ENCODE measurements at regions not wholly inside any gene's neighbourhood (a gene's known extent, or its start where the extent isn't known, plus 50 kb on each side); places are given as distances from the start of the nearest gene placed in this dataset.

DNA sequence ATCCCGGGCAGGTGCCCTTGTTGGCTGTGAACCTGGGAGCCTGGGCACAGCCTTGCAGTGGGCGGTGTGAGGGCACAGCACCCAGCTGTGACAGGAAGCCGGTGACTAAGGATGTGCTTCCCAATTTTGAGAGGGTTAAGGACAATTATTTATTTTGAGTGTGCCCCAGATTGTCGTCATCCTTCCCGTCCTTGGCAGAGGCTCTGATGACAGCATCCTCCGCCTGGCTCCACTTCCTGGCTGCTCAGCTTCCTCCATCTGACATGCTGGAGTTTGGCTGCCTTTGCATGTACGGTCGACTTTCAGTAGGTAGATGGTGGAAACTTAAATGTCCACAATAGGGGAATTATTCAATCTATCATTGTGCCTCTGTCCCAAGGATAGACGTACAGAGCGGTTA lies 282.4 kb upstream of the EEF2KMT start:
- in situ Hi-C loops (cut with MboI; ENCODE audit: low pct_unique_long_range_greater_than_20kb, low sequenced_read_pairs): no loop called here
- no peak for DNase-seq

- no peak for DNase-seq
- in situ Hi-C loops (cut with MboI; ENCODE audit: low pct_unique_long_range_greater_than_20kb, low sequenced_read_pairs): no loop called here
These were observed 280.9 kb upstream of the EEF2KMT start for GRCh38 chr16:5378531-5378930.

- in situ Hi-C loops (cut with MboI; ENCODE audit: low pct_unique_long_range_greater_than_20kb, low sequenced_read_pairs): no loop called here
- no peak for DNase-seq
These were observed 279.8 kb upstream of the EEF2KMT start for GRCh38 chr16:5377280-5377898.

- no peak for DNase-seq
- in situ Hi-C loops (cut with MboI; ENCODE audit: low pct_unique_long_range_greater_than_20kb, low sequenced_read_pairs): no loop called here
These were observed 276.6 kb upstream of the EEF2KMT start for GRCh38 chr16:5374184-5374583.

DNA sequence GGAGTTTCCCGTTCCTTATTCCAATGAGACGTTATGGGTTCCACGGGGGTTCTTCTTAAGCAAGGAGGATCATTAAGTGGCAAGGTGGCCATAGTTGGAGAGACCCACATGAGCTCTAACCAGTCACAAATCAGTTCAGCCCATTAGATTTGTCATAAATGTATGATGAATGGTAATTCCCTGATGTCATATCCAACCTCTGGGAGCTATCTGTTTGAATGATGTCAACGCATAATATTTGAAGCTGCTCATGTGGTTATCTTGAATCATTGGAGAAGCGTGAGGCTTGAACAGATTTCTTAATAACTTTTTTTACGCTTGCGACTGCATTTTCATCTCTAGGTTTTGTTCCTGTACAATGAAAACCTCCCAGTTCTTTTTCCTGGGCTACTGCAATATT lies 270.4 kb upstream of the EEF2KMT start:
- in situ Hi-C loops (cut with MboI; ENCODE audit: low pct_unique_long_range_greater_than_20kb, low sequenced_read_pairs): no loop called here
- DNase-seq: no peak

DNA sequence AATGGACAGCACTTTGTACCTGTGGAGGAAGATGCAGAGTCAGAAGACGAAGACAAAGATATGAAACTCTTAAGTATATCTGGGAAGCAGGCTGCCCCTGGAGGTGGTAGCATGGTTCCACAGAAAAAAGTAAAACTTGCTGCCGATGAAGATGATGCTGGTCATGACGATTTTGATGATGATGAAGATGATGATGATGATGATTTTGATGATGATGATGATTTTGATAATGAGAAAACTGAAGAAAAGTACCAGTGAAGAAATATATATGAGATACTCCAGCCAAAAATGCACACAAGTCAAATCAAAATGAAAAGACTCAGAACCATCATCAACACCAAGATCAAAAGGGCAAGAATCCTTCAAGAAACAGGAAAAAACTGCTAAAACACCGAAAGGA lies 268.5 kb upstream of the EEF2KMT start:
- in situ Hi-C loops (cut with MboI; ENCODE audit: low pct_unique_long_range_greater_than_20kb, low sequenced_read_pairs): no loop called here
- DNase-seq: no peak

DNA sequence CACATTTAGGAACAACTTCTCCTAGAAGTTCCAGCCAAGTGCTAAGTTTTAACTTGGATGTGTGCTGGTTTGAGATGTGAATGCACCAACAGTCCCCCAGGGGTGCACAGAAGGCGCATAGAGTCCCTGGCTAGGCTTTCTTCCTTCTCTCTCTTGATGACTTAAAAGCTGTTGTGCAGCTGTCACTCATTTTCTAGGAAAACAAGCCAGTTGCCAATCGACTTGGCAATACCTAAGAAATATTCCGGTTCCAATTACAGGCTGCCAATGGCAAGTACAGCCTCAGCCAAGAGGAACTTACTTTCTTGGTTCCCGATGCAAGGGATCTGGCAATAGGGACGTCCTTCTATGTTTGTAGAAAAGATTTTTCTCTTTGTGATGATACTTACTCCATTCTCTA lies 266.6 kb upstream of the EEF2KMT start:
- DNase-seq: no peak
- in situ Hi-C loops (cut with MboI; ENCODE audit: low pct_unique_long_range_greater_than_20kb, low sequenced_read_pairs): no loop called here

DNA sequence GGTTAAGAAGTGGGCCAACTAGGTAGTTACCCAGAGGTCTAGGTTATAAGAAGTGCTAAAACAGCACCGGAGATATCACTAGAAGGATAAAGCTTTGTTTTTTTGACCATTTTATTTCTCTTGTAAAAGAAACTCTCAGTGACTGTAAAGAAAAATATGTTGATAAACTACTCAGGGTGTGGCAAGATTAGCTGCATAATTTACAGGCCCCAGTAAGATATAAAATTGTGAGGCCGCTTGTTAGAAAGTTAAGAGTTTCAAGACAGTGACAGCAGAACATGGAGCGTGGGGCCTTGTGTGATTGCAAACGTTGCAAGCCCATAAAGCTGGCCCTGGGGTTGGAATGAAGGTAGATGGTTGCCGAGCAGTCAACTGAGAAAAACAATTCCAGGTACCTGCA lies 263.7 kb upstream of the EEF2KMT start:
- DNase-seq: no peak
- in situ Hi-C loops (cut with MboI; ENCODE audit: low pct_unique_long_range_greater_than_20kb, low sequenced_read_pairs): no loop called here

DNA sequence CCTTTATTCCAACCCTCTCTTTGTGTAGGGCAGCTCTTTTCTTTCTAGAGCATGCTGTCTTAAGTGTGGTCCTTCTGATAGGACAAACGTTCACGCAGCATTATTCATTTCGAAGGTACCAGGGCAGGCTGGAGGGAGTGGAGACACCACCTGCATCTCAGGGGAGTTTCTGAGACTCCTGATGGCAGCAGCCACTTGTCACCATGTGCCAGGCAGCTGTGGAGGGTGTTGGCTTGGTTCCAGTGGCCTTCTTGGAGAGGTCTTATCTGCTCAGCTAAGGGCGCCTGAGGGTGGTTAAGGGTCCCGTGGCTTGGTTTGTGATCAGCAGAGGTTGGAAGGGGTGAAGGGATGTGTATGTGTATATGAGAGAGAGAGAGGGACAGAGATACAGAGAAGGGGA lies 257.1 kb upstream of the EEF2KMT start:
- in situ Hi-C loops (cut with MboI; ENCODE audit: low pct_unique_long_range_greater_than_20kb, low sequenced_read_pairs): no loop called here
- no peak for DNase-seq

DNA sequence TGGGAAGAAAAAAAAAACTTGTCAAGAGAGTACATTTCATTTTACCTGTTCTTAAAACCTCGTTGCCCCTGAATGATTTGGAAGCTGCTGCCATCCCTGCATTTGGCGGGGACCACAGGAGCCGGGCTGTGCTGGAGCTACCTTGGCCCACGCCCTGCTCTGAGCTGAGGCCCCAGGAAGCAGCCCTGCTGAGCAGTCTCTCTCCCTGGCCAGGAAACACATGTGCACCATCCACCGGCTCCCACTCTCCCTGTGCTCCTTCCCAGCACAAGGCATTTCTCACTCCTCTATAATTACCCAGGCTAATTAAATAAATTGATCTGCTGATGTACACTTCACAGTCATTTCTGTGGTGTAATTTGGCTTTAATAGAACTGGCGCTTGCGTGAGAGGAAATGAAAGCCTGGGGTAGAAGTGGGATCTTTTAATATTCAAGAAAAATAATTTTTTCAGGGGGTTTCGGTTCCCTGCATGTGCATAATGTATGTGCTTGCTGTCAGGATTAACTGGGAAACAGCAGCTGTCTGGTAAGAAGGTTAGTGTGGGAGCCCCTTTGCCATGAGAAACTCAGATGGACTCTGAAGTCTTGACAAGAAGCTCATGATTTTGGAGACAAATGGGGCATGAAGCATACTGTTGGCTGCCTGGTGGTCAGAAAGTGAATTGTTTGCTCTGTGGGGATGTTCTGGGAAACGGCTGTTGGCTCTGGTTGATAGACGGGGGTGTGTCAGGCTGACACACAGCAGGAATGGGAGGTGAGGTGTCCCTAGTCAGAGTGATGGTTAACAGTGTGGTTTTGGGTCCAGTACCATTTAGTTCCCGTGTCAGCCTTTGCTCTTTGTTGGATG lies 252.3 kb upstream of the EEF2KMT start:
- DNase-seq: no peak
- in situ Hi-C loops (cut with MboI; ENCODE audit: low pct_unique_long_range_greater_than_20kb, low sequenced_read_pairs): no loop called here

DNA sequence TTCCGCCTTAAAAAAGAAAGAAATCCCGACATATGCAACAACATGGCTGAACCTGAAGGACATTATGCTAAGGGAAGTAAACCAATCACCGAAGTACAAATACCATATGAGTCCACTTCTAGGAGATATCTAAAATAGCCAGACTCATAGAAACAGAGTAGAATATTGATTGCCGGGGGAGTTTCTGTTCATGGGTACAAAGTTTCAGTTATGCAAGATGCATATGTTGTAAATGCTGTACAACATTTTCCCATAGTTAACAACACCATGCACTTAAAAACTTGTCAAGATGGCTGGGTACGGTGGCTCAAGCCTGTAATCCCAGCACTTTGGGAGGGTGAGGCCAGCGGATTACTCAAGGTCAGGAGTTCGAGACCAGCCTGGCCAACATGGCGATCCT lies 251.5 kb upstream of the EEF2KMT start:
- DNase-seq: no peak
- in situ Hi-C loops (cut with MboI; ENCODE audit: low pct_unique_long_range_greater_than_20kb, low sequenced_read_pairs): no loop called here

GRCh38 chr16:5347561-5347960 lies 250.0 kb upstream of the EEF2KMT start:
- DNase-seq: no peak
- in situ Hi-C loops (cut with MboI; ENCODE audit: low pct_unique_long_range_greater_than_20kb, low sequenced_read_pairs): no loop called here

GRCh38 chr16:5336941-5337340 lies 239.3 kb upstream of the EEF2KMT start:
- in situ Hi-C loops (cut with MboI; ENCODE audit: low pct_unique_long_range_greater_than_20kb, low sequenced_read_pairs): no loop called here
- no peak for DNase-seq

GRCh38 chr16:5333991-5334390 lies 236.4 kb upstream of the EEF2KMT start:
- in situ Hi-C loops (cut with MboI; ENCODE audit: low pct_unique_long_range_greater_than_20kb, low sequenced_read_pairs): no loop called here

GRCh38 chr16:5333126-5333525 lies 235.5 kb upstream of the EEF2KMT start:
- no peak for DNase-seq
- in situ Hi-C loops (cut with MboI; ENCODE audit: low pct_unique_long_range_greater_than_20kb, low sequenced_read_pairs): no loop called here

More at GRCh38 chr16:5333991-5334390, 236.4 kb upstream of the EEF2KMT start:
- no peak for DNase-seq

GRCh38 chr16:5330058-5330457 lies 232.5 kb upstream of the EEF2KMT start:
- no peak for DNase-seq
- in situ Hi-C loops (cut with MboI; ENCODE audit: low pct_unique_long_range_greater_than_20kb, low sequenced_read_pairs): no loop called here

- DNase-seq: no peak
- in situ Hi-C loops (cut with MboI; ENCODE audit: low pct_unique_long_range_greater_than_20kb, low sequenced_read_pairs): no loop called here
These were observed 231.0 kb upstream of the EEF2KMT start for GRCh38 chr16:5328546-5328945.

DNA sequence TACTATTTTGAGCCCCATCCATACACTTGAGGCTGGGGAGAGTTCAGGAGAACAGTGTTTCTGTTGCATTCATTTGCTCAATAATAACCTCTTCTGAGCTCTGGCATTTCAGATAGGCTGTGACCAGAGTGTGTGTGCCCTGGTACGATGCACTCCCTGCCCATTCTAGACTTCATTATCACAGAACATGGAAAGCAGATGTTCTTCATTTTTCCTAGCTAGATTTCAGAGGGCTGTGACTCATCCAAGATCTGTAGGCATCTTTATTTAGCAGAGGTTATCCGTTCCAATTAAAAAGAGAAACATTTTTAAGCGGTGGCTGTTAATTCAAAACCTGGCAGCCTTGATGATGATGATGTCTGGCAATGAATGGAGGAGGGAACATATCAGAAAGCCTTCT lies 228.8 kb upstream of the EEF2KMT start:
- in situ Hi-C loops (cut with MboI; ENCODE audit: low pct_unique_long_range_greater_than_20kb, low sequenced_read_pairs): no loop called here
- DNase-seq: no peak

GRCh38 chr16:5325932-5326331 lies 228.3 kb upstream of the EEF2KMT start:
- DNase-seq: no peak
- in situ Hi-C loops (cut with MboI; ENCODE audit: low pct_unique_long_range_greater_than_20kb, low sequenced_read_pairs): no loop called here

DNA sequence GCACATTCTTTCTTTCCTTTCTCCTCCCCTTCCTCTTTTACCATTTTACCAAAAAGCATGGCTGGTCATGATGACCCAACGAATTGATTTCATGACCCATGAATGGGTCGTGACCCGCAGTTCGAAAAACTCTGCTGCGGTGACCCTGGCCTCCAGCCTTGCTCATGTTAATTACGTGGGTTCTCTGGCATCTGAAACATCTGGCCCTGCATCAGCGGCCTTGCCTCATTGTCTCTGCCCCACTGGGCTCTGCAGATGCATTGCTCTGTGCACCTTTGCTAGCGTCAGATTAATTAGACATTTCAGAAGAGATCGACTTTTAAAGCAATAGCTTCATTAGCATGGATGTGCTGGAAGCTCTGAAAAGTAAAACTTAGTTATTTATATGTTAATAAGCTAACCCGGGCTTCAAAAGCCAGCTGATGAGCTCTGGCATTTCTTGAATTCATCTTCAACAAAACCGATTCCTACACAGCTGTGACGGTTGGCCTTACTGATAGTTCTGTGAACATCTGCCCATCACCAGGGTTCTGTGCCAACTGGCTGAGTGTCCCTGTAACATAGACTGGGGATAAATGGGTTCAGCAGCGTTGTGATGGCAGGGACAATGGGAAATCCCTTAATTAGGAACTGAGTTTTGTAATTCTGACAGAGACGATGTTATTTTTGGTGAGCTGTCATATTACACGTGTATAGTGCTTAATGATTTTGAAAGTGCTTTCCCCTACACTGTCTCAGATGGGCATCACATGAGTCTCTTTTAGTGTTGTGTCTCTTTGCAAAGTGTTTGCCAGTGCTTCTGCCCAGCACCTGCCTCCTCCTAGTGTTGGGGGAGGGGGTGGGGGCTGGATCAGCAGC lies 225.9 kb upstream of the EEF2KMT start:
- in situ Hi-C loops (cut with MboI; ENCODE audit: low pct_unique_long_range_greater_than_20kb, low sequenced_read_pairs): no loop called here
- DNase-seq: no peak

All from KBM-7 (cell line).